Urinary bladder (tissue), 3 donors: ENCODE measurements at regions not wholly inside any gene's neighbourhood (a gene's known extent, or its start where the extent isn't known, plus 50 kb on each side); places are given as distances from the start of the nearest gene placed in this dataset.
"Not testable (repeated sequence)": the region's sequence is repeated elsewhere in the genome, so short reads cannot be mapped to it uniquely, and the experiment has no call there.

ENCODE experiments used
- DNase-seq: peaks from one replicate; pipeline ENCODE4 v3.0.0-alpha.2; 2015; ENCODE audit errors: extremely low spot score
- H3K27ac ChIP-seq: one replicate; pipeline ENCODE4 v1.5.1; 2013; ENCODE audit warnings: low read depth, mild to moderate bottlenecking, moderate library complexity
- H3K36me3 ChIP-seq: one replicate; pipeline ENCODE4 v1.6.1; 2013; ENCODE audit warnings: mild to moderate bottlenecking, moderate library complexity; ENCODE audit not compliant: insufficient read depth
- H3K4me1 ChIP-seq: one replicate; pipeline ENCODE4 v1.6.1; 2013; ENCODE audit warnings: mild to moderate bottlenecking, moderate library complexity; ENCODE audit not compliant: insufficient read depth
- H3K4me3 ChIP-seq: one replicate; pipeline ENCODE4 v1.5.1; 2013; ENCODE audit warnings: low read depth, low read length
- WGBS: extraction: QIAGEN DNeasy Blood & Tissue Kit; methylation state at CpG from one replicate; pipeline ENCODE4 v1.1.7; 2013; 5-methylcytosine and 5-hydroxymethylcytosine counted together
- donor health status: healthy with polysubstance abuse.
- donor health status: healthy.

DNA sequence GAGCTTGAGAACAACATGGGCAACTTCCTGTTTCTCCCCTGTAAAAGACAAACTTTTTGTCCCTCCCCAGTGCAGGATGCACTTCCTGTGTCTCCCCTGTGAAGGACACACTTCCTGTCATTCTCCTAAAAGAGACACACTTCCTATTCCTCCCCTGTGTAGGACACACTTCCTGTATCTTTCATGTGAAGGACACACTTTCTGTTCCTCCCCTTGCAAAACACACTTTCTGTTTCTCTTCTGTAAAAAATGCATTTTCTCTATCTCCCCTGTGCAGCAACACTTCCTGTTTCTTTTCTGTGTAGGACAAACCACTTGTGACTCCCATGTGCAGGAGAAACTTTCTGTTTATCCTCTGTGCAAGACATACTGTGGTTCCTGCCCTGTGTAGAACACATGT is 488.6 kb upstream of the USP9Y start:
- H3K4me1 ChIP-seq: no peaks in the 10 kb centered on the region
- H3K36me3 ChIP-seq: no peaks in the 10 kb centered on the region
- no peak for DNase-seq
- H3K4me3 ChIP-seq: no peak overlapping the region
- no peak overlapping the region for H3K27ac ChIP-seq

DNA sequence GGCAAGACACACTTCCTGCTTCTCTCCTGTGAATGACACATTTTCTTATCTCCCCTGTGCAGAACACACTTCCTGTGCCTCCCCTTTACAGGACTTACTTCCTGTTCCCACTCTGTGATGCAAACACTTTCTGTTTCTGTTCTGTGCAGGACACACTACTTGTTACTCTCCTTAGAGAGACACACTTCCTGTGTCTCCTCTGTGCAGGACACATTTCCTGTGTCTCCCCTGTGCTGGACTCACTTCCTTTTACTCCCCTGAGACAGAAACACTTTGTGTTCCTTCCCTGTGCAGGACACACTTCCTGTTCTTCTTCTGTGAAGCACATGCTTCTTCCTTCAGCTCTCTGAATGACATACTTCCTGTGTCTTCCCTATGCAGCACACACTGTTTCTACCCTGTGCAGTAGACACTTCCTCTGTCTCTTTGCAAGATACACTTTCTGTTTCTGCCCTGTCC is 485.4 kb upstream of the USP9Y start:
- no peak overlapping the region for H3K27ac ChIP-seq
- no peak overlapping the region for H3K4me3 ChIP-seq
- no peaks in the 10 kb centered on the region for H3K4me1 ChIP-seq
- no peak for DNase-seq
- H3K36me3 ChIP-seq: no peaks in the 10 kb centered on the region

DNA sequence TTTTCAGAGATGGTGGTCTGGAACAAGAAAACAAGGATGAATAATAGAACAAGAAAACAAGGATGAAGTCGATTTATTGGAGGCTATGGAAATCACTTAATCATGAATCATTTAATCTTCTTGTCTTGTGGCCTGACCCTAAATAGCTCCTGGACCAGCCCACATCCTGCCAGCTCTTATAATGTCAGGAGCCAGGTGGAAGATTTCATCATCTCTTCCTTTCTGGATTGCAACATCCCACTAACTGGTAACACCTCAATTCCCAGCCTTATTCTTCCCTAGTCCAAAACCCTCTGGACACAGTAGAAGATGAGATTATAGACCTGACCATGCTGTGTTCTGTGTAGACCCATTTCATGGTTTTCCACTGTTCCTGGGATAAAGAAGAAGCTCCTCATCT is 470.1 kb upstream of the USP9Y start:
- no peak overlapping the region for H3K4me3 ChIP-seq
- no peaks in the 10 kb centered on the region for H3K36me3 ChIP-seq
- no peak overlapping the region for H3K27ac ChIP-seq
- H3K4me1 ChIP-seq: no peaks in the 10 kb centered on the region
- no peak for DNase-seq
- 29% methylated on average over 1 of the region's 1 CpG for WGBS

- Histone ChIP-seq H3K36me3 (no peaks in the 10 kb centered on the region), H3K27ac (no peak overlapping the region), H3K4me1 (no peaks in the 10 kb centered on the region), H3K4me3 (no peak overlapping the region)
- no peak for DNase-seq
- 85% methylated on average over 4 of the region's 4 CpGs for WGBS
Observed at GRCh38 chrY:12236399-12236798, 464.6 kb upstream of the USP9Y start.

- not testable (repeated sequence) for H3K36me3 ChIP-seq, H3K4me1 ChIP-seq, H3K4me3 ChIP-seq, H3K27ac ChIP-seq, DNase-seq
- 44% methylated on average over 2 of the region's 2 CpGs for WGBS
Observed at GRCh38 chrY:12240326-12240725, 460.7 kb upstream of the USP9Y start.

GRCh38 chrY:12244146-12244545 is 456.9 kb upstream of the USP9Y start:
- 66% methylated on average over 1 of the region's 1 CpG for WGBS

DNA sequence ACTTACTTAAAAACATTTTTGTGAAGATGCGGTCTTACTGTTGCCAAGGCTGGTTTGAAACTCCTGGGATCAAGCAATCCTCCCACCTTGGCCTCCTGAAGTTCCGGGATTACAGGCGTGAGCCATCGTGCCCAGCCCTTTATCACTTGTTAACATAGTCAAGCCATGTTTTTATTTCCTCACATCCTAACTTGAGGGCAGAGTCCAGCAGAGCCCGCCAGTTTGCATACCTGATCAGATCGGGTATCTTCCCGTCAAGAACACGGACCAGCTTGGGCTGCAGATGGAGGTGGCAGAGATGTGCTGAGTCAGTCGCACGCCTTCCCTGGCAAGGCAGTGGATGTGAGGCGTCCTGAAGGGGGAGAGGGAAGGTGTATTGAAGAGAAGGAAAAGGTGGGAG is 447.3 kb upstream of the USP9Y start:
- H3K4me3 ChIP-seq: no peak overlapping the region
- H3K36me3 ChIP-seq: no peaks in the 10 kb centered on the region
- DNase-seq: no peak
- no peaks in the 10 kb centered on the region for H3K4me1 ChIP-seq
- H3K27ac ChIP-seq: no peak overlapping the region
- 78% methylated on average over 11 of the region's 11 CpGs for WGBS

More at GRCh38 chrY:12244146-12244545, 456.9 kb upstream of the USP9Y start:
- no peak overlapping the region for H3K4me3 ChIP-seq
- H3K4me1 ChIP-seq: no peaks in the 10 kb centered on the region
- no peaks in the 10 kb centered on the region for H3K36me3 ChIP-seq
- DNase-seq: no peak
- H3K27ac ChIP-seq: no peak overlapping the region

DNA sequence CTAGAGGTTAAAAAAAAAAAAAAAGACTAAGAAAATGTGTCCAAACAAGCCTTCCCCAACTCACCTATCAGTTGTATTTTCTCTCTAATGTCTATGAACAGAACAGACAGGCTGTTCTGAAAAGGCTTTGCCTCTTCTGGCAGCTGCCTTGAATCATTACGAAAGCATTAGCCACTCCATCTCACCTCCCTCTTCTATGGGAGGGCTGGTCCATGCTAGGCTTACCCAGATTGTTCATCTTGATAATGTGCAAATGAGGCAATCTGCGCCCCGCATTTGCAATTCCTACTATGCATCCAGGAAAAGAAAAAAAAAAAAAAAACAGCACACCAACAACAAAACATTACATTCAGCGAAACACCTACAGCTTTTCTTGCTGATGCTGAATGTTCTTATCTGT is 429.9 kb upstream of the USP9Y start:
- Histone ChIP-seq H3K27ac (no peak overlapping the region), H3K36me3 (no peaks in the 10 kb centered on the region), H3K4me1 (no peaks in the 10 kb centered on the region), H3K4me3 (no peak overlapping the region)
- no peak for DNase-seq
- 73% methylated on average over 4 of the region's 4 CpGs for WGBS

GRCh38 chrY:12285608-12286007 is 415.4 kb upstream of the USP9Y start:
- WGBS: 62% methylated on average over 5 of the region's 5 CpGs
- DNase-seq: no peak
- no peaks in the 10 kb centered on the region for H3K36me3 ChIP-seq
- no peak overlapping the region for H3K27ac ChIP-seq
- no peak overlapping the region for H3K4me3 ChIP-seq
- H3K4me1 ChIP-seq: no peaks in the 10 kb centered on the region

DNA sequence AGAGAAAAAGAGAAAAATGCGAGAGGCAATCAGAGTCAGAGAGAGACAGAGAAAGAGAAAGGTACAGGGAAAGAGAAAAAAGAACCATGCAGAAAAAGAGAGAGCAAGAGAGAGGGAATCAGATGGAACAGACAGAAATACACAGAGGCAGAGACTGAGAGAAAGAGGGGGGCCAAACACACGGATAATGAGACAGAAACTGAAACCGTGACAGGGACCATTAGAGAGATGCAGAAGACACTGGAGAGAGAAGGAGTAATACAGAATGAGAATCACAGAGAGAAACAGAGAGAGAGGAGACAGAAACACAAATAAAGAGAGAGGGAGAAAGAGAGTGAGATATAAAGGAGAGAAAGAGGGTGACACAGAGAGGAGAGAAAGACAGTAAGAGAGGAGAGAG is 412.1 kb upstream of the USP9Y start:
- DNase-seq: no peak
- Histone ChIP-seq H3K36me3 (no peaks in the 10 kb centered on the region), H3K4me1 (no peaks in the 10 kb centered on the region), H3K4me3 (no peak overlapping the region), H3K27ac (no peak overlapping the region)
- WGBS: 39% methylated on average over 3 of the region's 3 CpGs

DNA sequence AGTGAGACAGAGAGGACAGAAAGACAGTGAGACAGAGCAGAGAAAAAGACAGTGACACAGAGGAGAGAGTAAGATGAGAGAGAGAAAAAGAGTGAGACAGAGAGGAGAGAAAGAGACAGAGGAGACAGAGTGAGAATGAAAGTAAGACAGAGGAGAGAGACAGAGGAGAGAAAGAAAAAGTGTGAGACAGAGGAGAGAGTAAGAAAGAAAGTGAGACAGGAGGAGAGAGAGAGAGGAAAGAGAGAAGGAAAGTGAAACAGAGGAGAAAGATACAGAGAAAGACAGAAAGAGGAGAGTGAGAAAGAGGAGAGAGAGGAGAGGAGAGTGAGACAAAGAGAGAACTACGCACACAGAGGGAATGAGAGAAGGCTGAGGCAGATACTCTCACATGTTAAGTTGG is 411.6 kb upstream of the USP9Y start:
- no peak overlapping the region for H3K4me3 ChIP-seq
- H3K36me3 ChIP-seq: no peaks in the 10 kb centered on the region
- DNase-seq: no peak
- H3K27ac ChIP-seq: no peak overlapping the region
- WGBS: 50% methylated on average over 1 of the region's 1 CpG
- no peaks in the 10 kb centered on the region for H3K4me1 ChIP-seq

- Histone ChIP-seq H3K4me1 (no peaks in the 10 kb centered on the region), H3K36me3 (no peaks in the 10 kb centered on the region), H3K4me3 (no peak overlapping the region), H3K27ac (no peak overlapping the region)
- no peak for DNase-seq
Observed at GRCh38 chrY:12292542-12292941, 408.5 kb upstream of the USP9Y start.

GRCh38 chrY:12296460-12296859 is 404.6 kb upstream of the USP9Y start:
- Histone ChIP-seq H3K36me3 (no peaks in the 10 kb centered on the region), H3K4me1 (no peaks in the 10 kb centered on the region), H3K4me3 (no peak overlapping the region), H3K27ac (no peak overlapping the region)
- DNase-seq: peak; percentile 5
- 94% methylated on average over 1 of the region's 1 CpG for WGBS

- H3K4me1 ChIP-seq, H3K36me3 ChIP-seq, DNase-seq, H3K27ac ChIP-seq, H3K4me3 ChIP-seq: not testable (repeated sequence)
- 66% methylated on average over 9 of the region's 9 CpGs for WGBS
Observed at GRCh38 chrY:12299796-12300195, 401.2 kb upstream of the USP9Y start.

DNA sequence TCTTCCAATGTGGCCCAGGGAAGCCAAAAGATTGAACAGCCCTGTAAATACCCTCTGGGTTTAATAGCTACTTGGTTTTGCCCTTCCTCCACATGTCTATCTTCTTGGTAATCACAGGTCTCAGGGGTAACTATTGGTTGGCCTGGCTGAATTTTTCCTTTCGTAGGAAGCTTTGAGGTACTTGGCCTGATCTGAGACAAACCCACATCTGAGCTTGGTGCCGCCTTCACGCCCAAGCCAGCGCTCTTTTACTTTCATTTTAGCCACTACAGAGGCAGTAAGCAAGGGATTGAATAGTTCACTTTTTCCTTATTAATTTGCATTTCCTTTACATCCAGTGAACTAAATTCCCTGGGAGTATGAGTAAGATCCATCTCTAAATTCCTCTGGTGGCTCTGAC is 397.6 kb upstream of the USP9Y start:
- 86% methylated on average over 4 of the region's 4 CpGs for WGBS
- Histone ChIP-seq H3K4me3 (no peak overlapping the region), H3K27ac (no peak overlapping the region), H3K36me3 (no peaks in the 10 kb centered on the region), H3K4me1 (no peaks in the 10 kb centered on the region)
- DNase-seq: no peak
